ENCODE measurements at regions not wholly inside any gene's neighbourhood (a gene's known extent, or its start where the extent isn't known, plus 50 kb on each side); places are given as distances from the start of the nearest gene placed in this dataset.

- DNase-seq (ENCODE audit: low read depth in 1 of 2, low spot score in 2 of 2) (no peak), FAIRE-seq (no peak)
- Histone ChIP-seq H3K4ac (replicated peaks; ENCODE audit: insufficient read length, low read depth, low read length) (no peak overlapping the region), H3K36me3 (ENCODE audit: control insufficient read depth in 2 of 4, insufficient read depth in 4 of 4, low read length in 3 of 4) (no peaks in the 10 kb centered on the region), H2BK20ac (ENCODE audit: low read length) (no peak overlapping the region), H4K20me1 (replicated peaks in 1 of 2; ENCODE audit: control insufficient read depth in 1 of 2, insufficient read depth in 2 of 2, low read length in 2 of 2) (no peaks in the 10 kb centered on the region), H3K79me2 (ENCODE audit: control insufficient read depth in 1 of 2, insufficient read depth in 2 of 2, low read length in 2 of 2) (no peaks in the 10 kb centered on the region), H3K56ac (replicated peaks; ENCODE audit: insufficient read length, low read depth, low read length) (no peak overlapping the region), H2AFZ (ENCODE audit: low read length) (no peak overlapping the region), H2AK5ac (ENCODE audit: low read depth, low read length) (no peak overlapping the region), H3K27ac (ENCODE audit: low read depth, low read length) (no peak overlapping the region), H2BK5ac (ENCODE audit: low read depth, low read length) (no peak overlapping the region), H4K8ac (ENCODE audit: extremely low read depth, insufficient read depth, low read length) (no peak overlapping the region), H3K18ac (ENCODE audit: extremely low read depth, low read length) (no peak overlapping the region), H3K27me3 (replicated peaks in 1 of 4; ENCODE audit: control insufficient read depth in 3 of 4, extremely low read depth in 1 of 4, insufficient read depth in 3 of 4, low read length in 3 of 4) (no peaks in the 10 kb centered on the region), H3K9me3 (ENCODE audit: insufficient read depth in 2 of 2, low read depth in 1 of 2, low read length in 1 of 2) (no peaks in the 10 kb centered on the region), H2BK12ac (ENCODE audit: low read depth, low read length) (no peak overlapping the region), H3K79me1 (ENCODE audit: low read depth, low read length) (no peaks in the 10 kb centered on the region), H2BK15ac (ENCODE audit: low read length) (no peak overlapping the region), H3K4me3 (ENCODE audit: extremely low read depth in 1 of 4, insufficient read depth in 2 of 4, low read depth in 3 of 4, low read length in 4 of 4) (no peak overlapping the region), H3K4me1 (replicated peaks in 1 of 4; ENCODE audit: control insufficient read depth in 3 of 4, insufficient read depth in 4 of 4, low read length in 3 of 4) (no peaks in the 10 kb centered on the region), H4K5ac (ENCODE audit: insufficient read length, low read depth, low read length) (no peak overlapping the region), H4K91ac (replicated peaks; ENCODE audit: insufficient read length, low read length) (no peak overlapping the region), H3K9ac (replicated peaks in 1 of 4; ENCODE audit: extremely low read depth in 1 of 4, low read depth in 3 of 4, low read length in 3 of 4) (no peak overlapping the region), H3K23me2 (ENCODE audit: low read depth, low read length) (no peaks in the 10 kb centered on the region), H3K23ac (ENCODE audit: insufficient read length) (no peak overlapping the region), H2BK120ac (replicated peaks; ENCODE audit: low read depth, low read length) (no peak overlapping the region), H3K4me2 (ENCODE audit: insufficient read depth in 1 of 2, low read depth in 2 of 2, low read length in 2 of 2) (no peak overlapping the region), H3K14ac (ENCODE audit: insufficient read length) (no peak overlapping the region)
- ChIA-PET CTCF (ENCODE audit: partially characterized antibody) (interaction anchor here (0.7 to 1.8 kb wide), 2 partner anchors 11 to 76 kb away, joined by 3 read pairs; no protein-coding TSS in a partner anchor), POLR2A (ENCODE audit: partially characterized antibody) (no interaction called here)
- WGBS, 2 experiments (ENCODE audit: extremely low coverage in 1 of 2, insufficient coverage in 1 of 2, insufficient read length in 1 of 2, insufficient replicate concordance in 2 of 2, low coverage in 1 of 2, low lambda C conversion rate in 2 of 2, missing lambda C conversion rate in 1 of 2) = 72% methylated on average over 3 of the region's 3 CpGs; no CpG with 5 or more reads in 1 of the 2 experiments
- TF ChIP-seq BACH1 (IDR thresholded peaks at IDR 0.05; ENCODE audit: low read length) (no peak), CREB1 (IDR thresholded peaks at IDR 0.05) (no peak), EZH2 (IDR thresholded peaks at IDR 0.05; ENCODE audit: low read depth, low read length, severe bottlenecking) (no peak), MAFK (IDR thresholded peaks at IDR 0.05; ENCODE audit: low read depth, low read length) (no peak), RXRA (IDR thresholded peaks at IDR 0.05; ENCODE audit: insufficient read depth, low read depth, low read length) (no peak), PHF8 (conservative IDR thresholded peaks at IDR 0.05; ENCODE audit: low read depth, low read length) (no peak), SUZ12 (IDR thresholded peaks at IDR 0.05; ENCODE audit: low read length) (no peak), GABPA (IDR thresholded peaks at IDR 0.05; ENCODE audit: borderline replicate concordance, insufficient read depth, low read length) (no peak), CEBPB (IDR thresholded peaks at IDR 0.05; ENCODE audit: low read depth, low read length) (no peak), JUND (IDR thresholded peaks at IDR 0.05; ENCODE audit: low read length) (no peak)
- TF ChIP-seq, protein P1, sequence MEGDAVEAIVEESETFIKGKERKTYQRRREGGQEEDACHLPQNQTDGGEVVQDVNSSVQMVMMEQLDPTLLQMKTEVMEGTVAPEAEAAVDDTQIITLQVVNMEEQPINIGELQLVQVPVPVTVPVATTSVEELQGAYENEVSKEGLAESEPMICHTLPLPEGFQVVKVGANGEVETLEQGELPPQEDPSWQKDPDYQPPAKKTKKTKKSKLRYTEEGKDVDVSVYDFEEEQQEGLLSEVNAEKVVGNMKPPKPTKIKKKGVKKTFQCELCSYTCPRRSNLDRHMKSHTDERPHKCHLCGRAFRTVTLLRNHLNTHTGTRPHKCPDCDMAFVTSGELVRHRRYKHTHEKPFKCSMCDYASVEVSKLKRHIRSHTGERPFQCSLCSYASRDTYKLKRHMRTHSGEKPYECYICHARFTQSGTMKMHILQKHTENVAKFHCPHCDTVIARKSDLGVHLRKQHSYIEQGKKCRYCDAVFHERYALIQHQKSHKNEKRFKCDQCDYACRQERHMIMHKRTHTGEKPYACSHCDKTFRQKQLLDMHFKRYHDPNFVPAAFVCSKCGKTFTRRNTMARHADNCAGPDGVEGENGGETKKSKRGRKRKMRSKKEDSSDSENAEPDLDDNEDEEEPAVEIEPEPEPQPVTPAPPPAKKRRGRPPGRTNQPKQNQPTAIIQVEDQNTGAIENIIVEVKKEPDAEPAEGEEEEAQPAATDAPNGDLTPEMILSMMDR (IDR thresholded peaks at IDR 0.05; ENCODE audit: control extremely low read depth in 1 of 3, insufficient read depth in 1 of 3, low read depth in 1 of 3, low read length in 3 of 3) = no peak
- TF ChIP-seq, protein P2, sequence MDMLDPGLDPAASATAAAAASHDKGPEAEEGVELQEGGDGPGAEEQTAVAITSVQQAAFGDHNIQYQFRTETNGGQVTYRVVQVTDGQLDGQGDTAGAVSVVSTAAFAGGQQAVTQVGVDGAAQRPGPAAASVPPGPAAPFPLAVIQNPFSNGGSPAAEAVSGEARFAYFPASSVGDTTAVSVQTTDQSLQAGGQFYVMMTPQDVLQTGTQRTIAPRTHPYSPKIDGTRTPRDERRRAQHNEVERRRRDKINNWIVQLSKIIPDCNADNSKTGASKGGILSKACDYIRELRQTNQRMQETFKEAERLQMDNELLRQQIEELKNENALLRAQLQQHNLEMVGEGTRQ (IDR thresholded peaks at IDR 0.05; ENCODE audit: low read length) = no peak
Observed at GRCh38 chr2:60221098-60221497, 332.4 kb downstream of the BCL11A start.
